ENCODE measurements at regions not wholly inside any gene's neighbourhood (a gene's known extent, or its start where the extent isn't known, plus 50 kb on each side); places are given as distances from the start of the nearest gene placed in this dataset.

DNA sequence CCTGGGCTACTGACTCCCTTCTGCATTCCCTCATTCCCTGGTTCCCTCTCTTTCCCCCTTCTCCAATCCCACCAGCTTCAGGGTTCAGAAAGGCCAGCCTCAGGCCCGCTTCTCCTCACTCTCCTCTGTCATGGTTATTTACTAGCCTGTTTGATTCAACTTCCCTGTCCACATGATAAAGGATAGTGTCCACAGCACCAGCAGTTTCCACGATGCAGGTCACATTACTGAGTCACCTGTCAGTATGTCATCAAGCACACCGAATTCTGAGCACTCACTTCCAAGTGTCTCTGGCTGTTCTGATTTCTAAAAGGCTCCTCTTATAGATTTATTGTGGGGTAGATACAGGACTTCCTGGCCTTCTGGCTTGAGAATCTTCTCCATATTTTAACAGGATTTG lies 96.6 kb upstream of the CTNNB1 start:
- Histone ChIP-seq H3K4me3 (ENCODE audit: control insufficient read depth in 2 of 3, extremely low read depth in 1 of 3, insufficient read depth in 2 of 3, low read depth in 1 of 3, low read length in 3 of 3) (no peak overlapping the region), H3K36me3 (ENCODE audit: control insufficient read depth in 2 of 2, extremely low read depth in 1 of 2, insufficient read depth in 2 of 2, low read length in 2 of 2) (no peaks in the 10 kb centered on the region), H3K27me3 (ENCODE audit: control insufficient read depth, extremely low read depth, insufficient read depth, low read length) (no peaks in the 10 kb centered on the region), H3K9ac (ENCODE audit: control insufficient read depth, extremely low read depth, insufficient read depth, low read length) (no peak overlapping the region), H3K4me2 (ENCODE audit: control insufficient read depth, extremely low read depth, insufficient read depth, low read depth, low read length) (no peak overlapping the region), H3K4me1 (ENCODE audit: control insufficient read depth, extremely low read depth, insufficient read depth, low read length) (peaks cover 22% of the 10 kb centered on the region), H3K27ac (ENCODE audit: control insufficient read depth, insufficient read depth, low read length) (peak overlapping the region; percentile 70), H3K79me2 (ENCODE audit: control insufficient read depth, insufficient read depth, low read length) (no peaks in the 10 kb centered on the region), H3K9me1 (ENCODE audit: control insufficient read depth, extremely low read depth, insufficient read depth, low read length) (no peaks in the 10 kb centered on the region), H3K9me3 (ENCODE audit: control insufficient read depth, low read depth, low read length) (no peaks in the 10 kb centered on the region), H2AFZ (ENCODE audit: control insufficient read depth, low read length) (no peak overlapping the region), H4K20me1 (ENCODE audit: control insufficient read depth, extremely low read depth, insufficient read depth, low read length) (no peaks in the 10 kb centered on the region)
- FAIRE-seq (peak; percentile 49), DNase-seq (ENCODE audit: low read depth, low spot score) (no peak)
- dilution Hi-C loops (cut with MboI; ENCODE audit: extremely low pct_ligation_motif_present, low sequenced_read_pairs): no loop called here
- TF ChIP-seq EZH2 (IDR thresholded peaks at IDR 0.05; ENCODE audit: low read length): no peak
- TF ChIP-seq CTCF (optimal IDR thresholded peaks at IDR 0.05 in 1 of 3, IDR thresholded peaks at IDR 0.05 in 1 of 3, conservative IDR thresholded peaks at IDR 0.05 in 1 of 3; ENCODE audit: extremely low read depth in 1 of 3, insufficient read depth in 2 of 3, low read length in 3 of 3): no peak

DNA sequence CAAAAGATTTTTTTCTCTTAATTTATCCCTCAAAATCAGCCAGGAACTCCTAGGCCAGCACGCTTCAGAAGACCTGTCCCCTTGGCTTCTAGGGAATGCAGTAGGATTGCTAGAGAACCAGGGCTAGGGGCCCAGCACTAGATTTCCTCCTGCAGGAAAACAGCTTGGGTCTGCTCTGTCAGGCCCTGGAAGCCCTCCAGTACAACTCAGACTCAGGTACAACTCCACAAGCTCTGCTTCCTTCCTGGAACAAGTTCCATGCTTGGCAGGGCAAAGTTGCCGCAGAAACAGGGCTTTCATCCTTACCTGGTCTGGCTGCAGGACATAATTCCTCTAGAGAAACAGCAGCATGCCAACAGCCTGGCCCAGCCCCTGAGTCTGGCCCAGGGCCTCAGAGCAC lies 96.1 kb upstream of the CTNNB1 start:
- no peak overlapping the region for H3K9ac ChIP-seq (ENCODE audit: control insufficient read depth, extremely low read depth, insufficient read depth, low read length)
- H3K27ac ChIP-seq (ENCODE audit: control insufficient read depth, insufficient read depth, low read length): no peak overlapping the region
- H3K4me2 ChIP-seq (ENCODE audit: control insufficient read depth, extremely low read depth, insufficient read depth, low read depth, low read length): no peak overlapping the region
- no peaks in the 10 kb centered on the region for H3K36me3 ChIP-seq (ENCODE audit: control insufficient read depth in 2 of 2, extremely low read depth in 1 of 2, insufficient read depth in 2 of 2, low read length in 2 of 2)
- no peaks in the 10 kb centered on the region for H3K27me3 ChIP-seq (ENCODE audit: control insufficient read depth, extremely low read depth, insufficient read depth, low read length)
- FAIRE-seq: peak; percentile 53
- no peaks in the 10 kb centered on the region for H3K79me2 ChIP-seq (ENCODE audit: control insufficient read depth, insufficient read depth, low read length)
- H3K9me1 ChIP-seq (ENCODE audit: control insufficient read depth, extremely low read depth, insufficient read depth, low read length): no peaks in the 10 kb centered on the region
- H3K9me3 ChIP-seq (ENCODE audit: control insufficient read depth, low read depth, low read length): no peaks in the 10 kb centered on the region
- no peak for DNase-seq (ENCODE audit: low read depth, low spot score)
- H3K4me1 ChIP-seq (ENCODE audit: control insufficient read depth, extremely low read depth, insufficient read depth, low read length): peaks cover 22% of the 10 kb centered on the region
- dilution Hi-C loops (cut with MboI; ENCODE audit: extremely low pct_ligation_motif_present, low sequenced_read_pairs): no loop called here
- TF ChIP-seq CTCF (optimal IDR thresholded peaks at IDR 0.05 in 1 of 3, IDR thresholded peaks at IDR 0.05 in 1 of 3, conservative IDR thresholded peaks at IDR 0.05 in 1 of 3; ENCODE audit: extremely low read depth in 1 of 3, insufficient read depth in 2 of 3, low read length in 3 of 3) (no peak), EZH2 (IDR thresholded peaks at IDR 0.05; ENCODE audit: low read length) (no peak)
- H4K20me1 ChIP-seq (ENCODE audit: control insufficient read depth, extremely low read depth, insufficient read depth, low read length): no peaks in the 10 kb centered on the region
- no peak overlapping the region for H2AFZ ChIP-seq (ENCODE audit: control insufficient read depth, low read length)
- H3K4me3 ChIP-seq (ENCODE audit: control insufficient read depth in 2 of 3, extremely low read depth in 1 of 3, insufficient read depth in 2 of 3, low read depth in 1 of 3, low read length in 3 of 3): no peak overlapping the region

All from keratinocyte (primary cell).